Tibial nerve (tissue), 4 donors: ENCODE measurements at regions not wholly inside any gene's neighbourhood (a gene's known extent, or its start where the extent isn't known, plus 50 kb on each side); places are given as distances from the start of the nearest gene placed in this dataset.

Experiments used
- DNase-seq, 2 donors: peaks; one replicate each; pipeline ENCODE4 v3.0.0-alpha.2; 2019; ENCODE audit warnings: low spot score in 2 of 2
- H3K27ac ChIP-seq, 4 donors: fragments of 200-600 bp; sonication (generic) in 3 of 4; one replicate each; pipeline ENCODE4 v1.5.1; 2017 to 2019; ENCODE audit warnings: mild to moderate bottlenecking in 1 of 4
- H3K27me3 ChIP-seq, 2 donors: fragments of 200-600 bp; sonication (generic) in 1 of 2; one replicate each; pipeline versions ENCODE4 v1.5.1 to v1.6.0; 2017 to 2019
- H3K36me3 ChIP-seq, 3 donors: fragments of 200-600 bp; sonication (generic); one replicate each; pipeline ENCODE4 v1.5.1; 2018 to 2019
- H3K4me1 ChIP-seq, 4 donors: fragments of 200-600 bp; sonication (generic) in 3 of 4; one replicate each; pipeline ENCODE4 v1.5.1; 2017 to 2019
- H3K4me3 ChIP-seq, 4 donors: fragments of 200-600 bp; sonication (generic) in 3 of 4; one replicate each; pipeline ENCODE4 v1.5.1; 2017 to 2019; ENCODE audit warnings: mild to moderate bottlenecking in 1 of 4, moderate library complexity in 1 of 4
- H3K9me3 ChIP-seq, 4 donors: fragments of 200-600 bp; sonication (generic) in 3 of 4; one replicate each; pipeline ENCODE4 v1.5.1; 2017 to 2019
- CTCF ChIP-seq, 5 experiments: fragments of 200-600 bp in 3 of 5; fragments of 450-650 bp in 2 of 5; sonication (generic) in 3 of 5; IDR thresholded peaks; one replicate each; pipeline ENCODE4 v1.5.1; 2016 to 2019; ENCODE audit warnings: antibody characterized with exemption in 5 of 5, mild to moderate bottlenecking in 3 of 5, moderate library complexity in 2 of 5
- EP300 ChIP-seq, 2 donors: sonication (generic); formaldehyde crosslinking; IDR thresholded peaks; one replicate each; pipeline ENCODE4 v1.6.1; 2017; ENCODE audit warnings: antibody characterized with exemption in 2 of 2, mild to moderate bottlenecking in 1 of 2
- POLR2A ChIP-seq, 2 donors: fragments of 450-650 bp; IDR thresholded peaks; one replicate each; pipeline ENCODE4 v1.6.1; 2017; ENCODE audit warnings: antibody characterized with exemption in 2 of 2, mild to moderate bottlenecking in 2 of 2, moderate library complexity in 2 of 2
- WGBS, 2 donors: methylation state at CpG; one replicate each; pipeline ENCODE4 v1.1.5; 2018; 5-methylcytosine and 5-hydroxymethylcytosine counted together

DNA sequence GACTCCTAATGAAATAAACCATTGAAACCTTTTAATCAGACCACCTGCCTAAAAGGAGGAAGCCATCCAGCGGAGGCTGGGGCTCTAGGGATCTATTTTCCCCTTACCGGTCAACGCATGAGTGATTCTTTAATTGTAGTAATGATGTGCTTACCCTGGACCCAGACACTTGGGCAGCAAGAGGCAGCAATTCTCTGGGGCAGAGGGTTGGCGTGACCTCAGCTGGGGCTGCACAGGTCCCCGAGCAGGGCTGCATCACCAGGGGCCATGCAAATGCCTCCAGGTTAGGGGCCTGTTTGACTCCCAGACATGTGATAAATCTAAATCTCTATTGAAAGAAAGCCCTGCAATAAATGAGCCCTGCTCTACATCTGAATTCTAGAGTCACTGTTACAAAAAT is 194.2 kb upstream of the TSHZ3 start:
- no peak for DNase-seq
- 81 to 85% methylated on average over 5 of the region's 5 CpGs for WGBS, 2 donors
- Histone ChIP-seq H3K27ac (no peak overlapping the region), H3K4me3 (no peak overlapping the region), H3K27me3 (no peaks in the 10 kb centered on the region), H3K4me1 (no peaks in the 10 kb centered on the region), H3K36me3 (no peaks in the 10 kb centered on the region), H3K9me3 (no peaks in the 10 kb centered on the region)
- TF ChIP-seq EP300 (IDR thresholded peaks at IDR 0.05) (no peak), POLR2A (IDR thresholded peaks at IDR 0.05) (no peak), CTCF (IDR thresholded peaks at IDR 0.05) (no peak)

DNA sequence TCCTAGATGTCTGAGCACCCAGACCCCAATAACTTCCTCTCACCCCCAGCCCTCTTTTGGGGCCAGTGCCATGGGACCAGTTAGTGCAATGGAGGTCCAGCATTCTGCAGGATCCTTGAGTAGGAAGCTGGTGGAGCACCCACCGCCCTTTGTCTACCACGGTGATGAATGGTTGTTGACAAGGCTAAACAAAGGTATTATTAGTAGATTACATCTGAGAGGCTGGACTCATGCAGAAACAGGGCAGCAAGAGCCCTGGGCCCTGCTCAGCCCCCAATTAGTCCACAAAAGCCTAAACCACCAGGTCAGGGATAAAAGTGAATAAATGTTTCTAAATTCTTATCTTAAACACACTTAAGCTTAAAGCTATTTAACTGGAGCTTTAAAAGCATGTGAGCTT is 196.5 kb upstream of the TSHZ3 start:
- TF ChIP-seq EP300 (IDR thresholded peaks at IDR 0.05), result no peak
- no peak for TF ChIP-seq POLR2A (IDR thresholded peaks at IDR 0.05)
- Histone ChIP-seq H3K36me3 (no peaks in the 10 kb centered on the region), H3K4me3 (no peak overlapping the region), H3K9me3 (no peaks in the 10 kb centered on the region), H3K27me3 (no peaks in the 10 kb centered on the region), H3K27ac (no peak overlapping the region), H3K4me1 (no peaks in the 10 kb centered on the region)
- 30 to 69% methylated on average over 2 of the region's 2 CpGs for WGBS, 2 donors
- DNase-seq, result no peak

DNA sequence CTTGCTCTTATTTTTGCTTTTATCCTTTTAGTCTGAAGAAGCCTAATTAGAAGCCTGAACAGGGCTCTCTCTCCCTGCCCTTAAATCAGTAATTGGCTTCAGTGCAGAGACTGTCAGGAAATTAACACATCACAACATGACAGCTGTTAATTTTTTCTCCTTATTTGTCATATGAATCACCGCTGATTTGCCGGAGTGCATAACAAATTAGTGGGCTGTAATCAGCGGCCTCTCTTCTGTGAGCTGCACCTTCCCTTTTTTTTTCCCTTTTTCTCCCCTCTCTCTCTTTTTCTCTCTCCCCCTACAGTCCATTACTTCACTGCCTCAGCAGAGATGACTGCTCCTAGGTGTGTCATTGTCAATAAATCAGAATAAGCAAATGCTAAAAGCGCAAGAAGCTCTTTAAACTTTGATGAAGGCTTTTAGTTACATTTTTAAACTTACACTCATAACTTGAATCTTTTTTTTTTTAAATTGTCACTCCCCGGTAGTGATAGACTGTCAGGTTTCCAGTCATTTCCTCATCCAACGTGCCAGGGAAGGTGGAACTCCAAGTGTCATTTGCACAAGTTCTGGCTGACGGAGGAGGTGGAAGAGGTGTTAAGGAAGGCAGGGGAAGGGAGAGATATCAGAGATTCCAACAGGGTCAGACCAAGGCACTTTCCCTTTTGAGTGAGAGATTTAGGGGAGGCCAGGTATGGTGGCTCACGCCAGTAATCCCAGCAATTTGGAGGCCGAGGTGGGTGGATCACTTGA is 197.1 kb upstream of the TSHZ3 start:
- Histone ChIP-seq H3K27me3 (no peaks in the 10 kb centered on the region), H3K4me3 (no peak overlapping the region), H3K9me3 (no peaks in the 10 kb centered on the region), H3K27ac (no peak overlapping the region), H3K36me3 (no peaks in the 10 kb centered on the region), H3K4me1 (no peaks in the 10 kb centered on the region)
- no peak for DNase-seq
- TF ChIP-seq CTCF (IDR thresholded peaks at IDR 0.05) (no peak), POLR2A (IDR thresholded peaks at IDR 0.05) (no peak), EP300 (IDR thresholded peaks at IDR 0.05) (no peak)
- 72 to 82% methylated on average over 9 of the region's 9 CpGs for WGBS, 2 donors

- DNase-seq, result no peak
- Histone ChIP-seq H3K36me3 (no peaks in the 10 kb centered on the region), H3K4me3 (no peak overlapping the region), H3K27me3 (no peaks in the 10 kb centered on the region), H3K9me3 (no peaks in the 10 kb centered on the region), H3K4me1 (peaks cover 0 to 17% (median 0%) of the 10 kb centered on the region in 4 donors), H3K27ac (no peak overlapping the region)
- TF ChIP-seq EP300 (IDR thresholded peaks at IDR 0.05) (no peak), CTCF (IDR thresholded peaks at IDR 0.05) (peak in 1 of 5 experiments; percentile 20)
- WGBS, 2 donors, result 80 to 83% methylated on average over 4 of the region's 4 CpGs
These were observed 199.7 kb upstream of the TSHZ3 start for GRCh38 chr19:31548941-31549340.

DNA sequence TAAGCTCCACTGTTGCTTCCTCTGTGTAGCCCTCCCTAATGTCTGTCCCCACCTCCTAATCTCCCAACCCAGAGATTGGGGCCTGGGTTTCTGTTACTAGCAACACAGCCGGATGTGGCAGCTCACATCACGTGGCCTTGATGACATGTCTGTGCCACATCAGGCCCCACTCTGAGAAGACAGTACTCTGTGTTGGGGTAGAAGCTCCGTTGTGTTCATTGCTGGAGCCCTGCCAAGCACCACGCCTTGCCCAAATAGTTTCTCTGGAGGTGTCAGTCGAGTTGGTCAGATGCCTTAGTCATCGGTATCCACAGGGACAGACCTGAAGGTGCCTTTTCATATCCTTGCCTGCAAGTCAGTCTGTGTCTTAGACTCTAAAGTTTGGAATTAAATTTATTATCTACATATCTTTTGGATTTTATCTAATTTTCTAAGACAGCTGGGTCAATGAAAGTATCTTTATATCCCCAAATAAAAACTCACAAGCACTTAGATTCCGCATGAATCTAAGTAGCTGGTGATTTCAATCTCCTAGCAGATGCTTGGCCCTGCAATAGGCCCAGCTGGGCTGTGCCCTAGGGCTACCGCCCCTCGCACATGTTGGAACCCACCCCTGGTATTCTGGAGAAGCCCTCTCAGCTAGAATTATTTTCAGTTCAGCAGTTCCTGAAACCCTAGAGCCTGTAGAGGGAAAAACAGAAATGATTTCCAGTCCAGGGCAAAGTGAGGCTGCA is 204.0 kb upstream of the TSHZ3 start:
- no peaks in the 10 kb centered on the region for H3K36me3 ChIP-seq
- WGBS, 2 donors, result 52 to 63% methylated on average over 9 of the region's 9 CpGs
- H3K4me1 ChIP-seq, result peaks cover 0 to 17% (median 0%) of the 10 kb centered on the region in 4 donors
- H3K9me3 ChIP-seq, result no peaks in the 10 kb centered on the region
- no peaks in the 10 kb centered on the region for H3K27me3 ChIP-seq
- no peak overlapping the region for H3K4me3 ChIP-seq
- H3K27ac ChIP-seq, result peak overlapping the region; percentile 15 to 86 (median 62)
- TF ChIP-seq CTCF (IDR thresholded peaks at IDR 0.05) (no peak), EP300 (IDR thresholded peaks at IDR 0.05) (no peak), POLR2A (IDR thresholded peaks at IDR 0.05) (no peak)
- peak in 1 of 2 donors; percentile 33 for DNase-seq
